ENCODE measurements at regions not wholly inside any gene's neighbourhood (a gene's known extent, or its start where the extent isn't known, plus 50 kb on each side); places are given as distances from the start of the nearest gene placed in this dataset.

DNA sequence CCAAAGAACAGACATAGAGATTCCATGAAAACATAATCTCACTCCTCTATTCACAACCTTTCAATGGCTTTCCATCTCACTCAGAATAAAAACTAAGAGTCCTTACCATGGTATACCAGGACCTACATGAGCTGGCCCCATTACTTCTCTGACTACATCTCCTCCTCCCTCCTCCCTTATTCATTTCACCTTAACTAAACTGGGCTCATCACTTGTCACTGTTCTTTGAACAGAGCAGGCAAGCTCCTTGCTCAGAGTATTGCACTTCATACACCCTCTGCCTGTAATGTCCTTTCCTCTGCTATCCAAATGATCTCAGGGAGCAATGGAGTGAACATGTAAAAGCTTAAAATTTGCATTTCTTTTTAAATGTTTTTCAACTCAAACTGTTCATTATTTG is 142.0 kb downstream of the MRPL39 start:
- TF ChIP-seq EZH2 (IDR thresholded peaks at IDR 0.05; ENCODE audit: insufficient read depth, poor library complexity, severe bottlenecking) (no peak), EZH2phosphoT487 (IDR thresholded peaks at IDR 0.05; ENCODE audit: insufficient read depth, low read depth) (no peak)

Data from GM23248 (cell line).